SK-N-SH (cell line): ENCODE measurements at regions not wholly inside any gene's neighbourhood (a gene's known extent, or its start where the extent isn't known, plus 50 kb on each side); places are given as distances from the start of the nearest gene placed in this dataset.
A peak's percentile ranks its signal among the peaks of the same experiment; 100 is the strongest.

Experiments
- CTCF ChIA-PET: fragments of 300-600, 350-600 bp; formaldehyde crosslinking; extraction: SDS; loops from one replicate; lab custom pipeline; 2021; lab: Yijun Ruan, JAX
- POLR2A ChIA-PET: fragments of 350-600 bp; sonication (Branson Sonifier 250); formaldehyde crosslinking; extraction: SDS; loops from one replicate; lab custom pipeline; 2020; ENCODE audit warnings: antibody characterized with exemption, inconsistent platforms; lab: Yijun Ruan, JAX
- DNase-seq: peaks from one replicate; pipeline ENCODE4 v3.0.0; 2012
- H2AFZ ChIP-seq: fragments of 200-600 bp; sonication (generic); 2 replicates; pipeline ENCODE4 v1.8.1; 2016; ENCODE audit warnings: antibody characterized with exemption, mild to moderate bottlenecking, low read depth
- H3F3A ChIP-seq: fragments of 200-600 bp; sonication (generic); replicated peaks from 2 replicates; pipeline ENCODE3; 2016; ENCODE audit warnings: antibody characterized with exemption, mild to moderate bottlenecking; ENCODE audit not compliant: insufficient read depth
- H3K27ac ChIP-seq, 2 experiments: fragments of 200-500 bp in 1 of 2; fragments of 200-600 bp in 1 of 2; sonication (Bioruptor generic) in 1 of 2; sonication (generic), shearing (Covaris generic) in 1 of 2; 2 replicates each; pipeline versions ENCODE4 v1.5.1 to v1.6.1; 2014 to 2016; ENCODE audit warnings: low read depth in 2 of 2, inconsistent platforms in 1 of 2, low read length in 1 of 2, mild to moderate bottlenecking in 1 of 2, mixed read lengths in 1 of 2
- H3K27me3 ChIP-seq: fragments of 200-600 bp; sonication (generic), shearing (Covaris generic); 2 replicates; pipeline ENCODE4 v1.6.1; 2016; ENCODE audit warnings: mixed run types; ENCODE audit not compliant: insufficient read depth
- H3K36me3 ChIP-seq, 2 experiments: fragments of 200-500 bp in 1 of 2; fragments of 200-600 bp in 1 of 2; sonication (Bioruptor generic) in 1 of 2; sonication (generic) in 1 of 2; replicated peaks in 1 of 2; 2 replicates each; pipeline versions ENCODE3 to v1.5.1; 2014 to 2016; ENCODE audit warnings: low read length in 1 of 2, mild to moderate bottlenecking in 1 of 2; ENCODE audit not compliant: insufficient read depth in 2 of 2, control insufficient read depth in 1 of 2
- H3K4me1 ChIP-seq, 2 experiments: fragments of 200-500 bp in 1 of 2; fragments of 200-600 bp in 1 of 2; sonication (Bioruptor generic) in 1 of 2; sonication (generic), shearing (Covaris generic) in 1 of 2; 2 replicates each; pipeline versions ENCODE4 v1.5.1 to v1.6.1; 2014 to 2016; ENCODE audit warnings: low read depth in 1 of 2, low read length in 1 of 2, mixed run types in 1 of 2; ENCODE audit not compliant: insufficient read depth in 2 of 2, control insufficient read depth in 1 of 2
- H3K4me2 ChIP-seq: fragments of 200-600 bp; sonication (generic), shearing (Covaris generic); 2 replicates; pipeline ENCODE4 v1.6.1; 2017; ENCODE audit warnings: mixed run types
- H3K4me3 ChIP-seq, 2 experiments: fragments of 200-500 bp in 1 of 2; fragments of 200-600 bp in 1 of 2; sonication (Bioruptor generic) in 1 of 2; sonication (generic), shearing (Covaris generic) in 1 of 2; 2 replicates each; pipeline versions ENCODE4 v1.5.1 to v1.8.1; 2014 to 2016; ENCODE audit warnings: low read depth in 2 of 2, inconsistent platforms in 1 of 2, low read length in 1 of 2, mild to moderate bottlenecking in 1 of 2, mixed read lengths in 1 of 2, moderate library complexity in 1 of 2
- H3K79me2 ChIP-seq: fragments of 200-600 bp; sonication (generic); 2 replicates; pipeline ENCODE4 v1.8.1; 2017; ENCODE audit warnings: mild to moderate bottlenecking; ENCODE audit not compliant: insufficient read depth
- H3K9ac ChIP-seq: fragments of 200-600 bp; sonication (generic); 2 replicates; pipeline ENCODE4 v1.6.1; 2017; ENCODE audit warnings: mixed run types
- H3K9me2 ChIP-seq: fragments of 200-600 bp; sonication (generic); 2 replicates; pipeline ENCODE4 v1.6.1; 2017; ENCODE audit warnings: mixed run types
- H3K9me3 ChIP-seq: fragments of 200-600 bp; sonication (generic); 2 replicates; pipeline ENCODE4 v1.6.1; 2017; ENCODE audit warnings: mixed run types, mild to moderate bottlenecking, moderate library complexity
- H4K20me1 ChIP-seq: fragments of 200-600 bp; sonication (generic); 2 replicates; pipeline ENCODE4 v1.6.1; 2017; ENCODE audit warnings: mild to moderate bottlenecking, mixed run types; ENCODE audit not compliant: insufficient read depth
- EZH2phosphoT487 ChIP-seq: fragments of 200-600 bp; sonication (generic); IDR thresholded peaks from 2 replicates; pipeline ENCODE4 v1.6.1; 2017; ENCODE audit warnings: low read depth, mixed run types, mild to moderate bottlenecking, antibody characterized with exemption, moderate library complexity, borderline replicate concordance
- FOXM1 ChIP-seq: IDR thresholded peaks from 2 replicates; pipeline ENCODE4 v1.4.0; 2012; ENCODE audit warnings: low read depth, mild to moderate bottlenecking
- GATA2 ChIP-seq: sonication (generic); formaldehyde crosslinking; IDR thresholded peaks from 2 replicates; pipeline ENCODE4 v1.5.0; 2020; ENCODE audit warnings: mild to moderate bottlenecking, missing genetic modification reagents
- JUND ChIP-seq: IDR thresholded peaks from 2 replicates; pipeline ENCODE4 v1.4.0; 2012
- MXI1 ChIP-seq: IDR thresholded peaks from 2 replicates; pipeline ENCODE4 v1.6.1; 2012; ENCODE audit warnings: mild to moderate bottlenecking, low read depth, low read length, improper control_type of control experiment
- NRF1 ChIP-seq: IDR thresholded peaks from 2 replicates; pipeline ENCODE4 v1.6.1; 2012; ENCODE audit warnings: low read depth, mild to moderate bottlenecking, low read length
- RCOR1 ChIP-seq: fragments of 150-350 bp; IDR thresholded peaks from 2 replicates; pipeline ENCODE4 v1.6.1; 2017; ENCODE audit warnings: antibody characterized with exemption, low read length
- REST ChIP-seq: IDR thresholded peaks from 2 replicates; pipeline ENCODE4 v1.6.1; 2012; ENCODE audit warnings: mild to moderate bottlenecking, low read depth, low read length, moderate library complexity
- SIN3A ChIP-seq: IDR thresholded peaks from 2 replicates; pipeline ENCODE4 v1.6.1; 2012; ENCODE audit warnings: low read depth, mild to moderate bottlenecking, low read length, moderate library complexity, borderline replicate concordance
- SMC3 ChIP-seq: IDR thresholded peaks from 2 replicates; pipeline ENCODE4 v1.6.1; 2012; ENCODE audit warnings: low read depth, low read length, improper control_type of control experiment
- TCF12 ChIP-seq: IDR thresholded peaks from 2 replicates; pipeline ENCODE4 v1.4.0; 2012
- TEAD4 ChIP-seq: IDR thresholded peaks from 2 replicates; pipeline ENCODE4 v1.4.0; 2012; ENCODE audit warnings: mild to moderate bottlenecking, borderline replicate concordance; ENCODE audit not compliant: insufficient read depth
- YY1 ChIP-seq: IDR thresholded peaks from 2 replicates; pipeline ENCODE4 v1.4.0; 2012; ENCODE audit warnings: low read depth, mild to moderate bottlenecking
- ZBTB33 ChIP-seq: IDR thresholded peaks from 2 replicates; pipeline ENCODE4 v1.4.0; 2012; ENCODE audit warnings: low read depth, borderline replicate concordance
- whole genome bisulfite sequencing: methylation state at CpG from one replicate; pipeline ENCODE4 v1.1.6; 2017; ENCODE audit warnings: low lambda C conversion rate; 5-methylcytosine and 5-hydroxymethylcytosine counted together

GRCh38 chr13:80572923-80573316 is 232.0 kb upstream of the SPRY2 start:
- no peaks in the 10 kb centered on the region for H3K9me2 ChIP-seq
- no peaks in the 10 kb centered on the region for H3K9me3 ChIP-seq
- POLR2A ChIA-PET, result no interaction called here
- DNase-seq, result no peak
- no peak overlapping the region for H2AFZ ChIP-seq
- H3K36me3 ChIP-seq, result no peaks in the 10 kb centered on the region
- WGBS, result 83% methylated on average over 5 of the region's 5 CpGs
- peak overlapping the region in 1 of 2 experiments; percentile 88; a peak in 1 of 4 replicates for H3K27ac ChIP-seq
- H3K9ac ChIP-seq, result no peak overlapping the region
- peaks cover 4 to 17% of the 10 kb centered on the region in 2 experiments; a peak in 2 of 4 replicates for H3K4me1 ChIP-seq
- no peak overlapping the region for H3K4me2 ChIP-seq
- TF ChIP-seq REST, result no peak
- TF ChIP-seq, all 33 proteins: peak for 0
- CTCF ChIA-PET, result interaction anchor here (0.9 kb wide), 1 partner anchor 29 kb away, joined by 3 read pairs; no protein-coding TSS in a partner anchor
- no peaks in the 10 kb centered on the region for H4K20me1 ChIP-seq
- H3K27me3 ChIP-seq, result no peaks in the 10 kb centered on the region
- no peak overlapping the region for H3K4me3 ChIP-seq
- no peaks in the 10 kb centered on the region for H3F3A ChIP-seq
- no peaks in the 10 kb centered on the region for H3K79me2 ChIP-seq

- H3K36me3 ChIP-seq, result no peaks in the 10 kb centered on the region
- 48% methylated on average over 4 of the region's 4 CpGs for WGBS
- H3K27me3 ChIP-seq, result no peaks in the 10 kb centered on the region
- DNase-seq, result peak; percentile 15
- CTCF ChIA-PET, result no interaction called here
- no peaks in the 10 kb centered on the region for H3K9me3 ChIP-seq
- no peaks in the 10 kb centered on the region for H3F3A ChIP-seq
- H3K9me2 ChIP-seq, result no peaks in the 10 kb centered on the region
- H2AFZ ChIP-seq, result no peak overlapping the region
- H3K79me2 ChIP-seq, result no peaks in the 10 kb centered on the region
- H3K4me3 ChIP-seq, result no peak overlapping the region
- H3K27ac ChIP-seq, result peak overlapping the region in 1 of 2 experiments; percentile 88; a peak in 2 of 4 replicates
- no peaks in the 10 kb centered on the region for H4K20me1 ChIP-seq
- H3K9ac ChIP-seq, result no peak overlapping the region
- TF ChIP-seq SMC3 (no peak), TCF12 (0 out of 2 replicates have a peak, but pooled peaks have one; percentile 0)
- POLR2A ChIA-PET, result no interaction called here
- H3K4me2 ChIP-seq, result no peak overlapping the region
- peaks cover 4 to 17% of the 10 kb centered on the region in 2 experiments; a peak in 2 of 4 replicates for H3K4me1 ChIP-seq
Observed at GRCh38 chr13:80572308-80572922, 231.5 kb upstream of the SPRY2 start.

- H3K79me2 ChIP-seq, result no peaks in the 10 kb centered on the region
- CTCF ChIA-PET, result no interaction called here
- POLR2A ChIA-PET, result no interaction called here
- peaks cover 4 to 17% of the 10 kb centered on the region in 2 experiments; a peak in 2 of 4 replicates for H3K4me1 ChIP-seq
- no peak overlapping the region for H3K4me3 ChIP-seq
- H3K36me3 ChIP-seq, result no peaks in the 10 kb centered on the region
- H3K27ac ChIP-seq, result peak overlapping the region in 1 of 2 experiments; percentile 88; a peak in 2 of 4 replicates
- H3K9ac ChIP-seq, result no peak overlapping the region
- peak overlapping the region; percentile 28; the same call in 1 of the 2 replicates for H3K4me2 ChIP-seq
- no peaks in the 10 kb centered on the region for H3F3A ChIP-seq
- no peaks in the 10 kb centered on the region for H3K9me3 ChIP-seq
- 31% methylated on average over 4 of the region's 4 CpGs for WGBS
- DNase-seq, result peak; percentile 30
- H2AFZ ChIP-seq, result no peak overlapping the region
- H4K20me1 ChIP-seq, result no peaks in the 10 kb centered on the region
- H3K27me3 ChIP-seq, result no peaks in the 10 kb centered on the region
- H3K9me2 ChIP-seq, result no peaks in the 10 kb centered on the region
- TF ChIP-seq RCOR1 (peak; percentile 61), TEAD4 (no peak), NRF1 (no peak), ZBTB33 (0 out of 2 replicates have a peak, but pooled peaks have one; percentile 16), JUND (peak; percentile 41), FOXM1 (peak; percentile 91), GATA2 (CRISPR knock-in tag) (peak; percentile 78), MXI1 (no peak), YY1 (no peak), SIN3A (no peak), EZH2phosphoT487 (no peak), TCF12 (peak; percentile 78)
Observed at GRCh38 chr13:80571346-80572307, 230.7 kb upstream of the SPRY2 start.
